ENCODE measurements at regions not wholly inside any gene's neighbourhood (a gene's known extent, or its start where the extent isn't known, plus 50 kb on each side); places are given as distances from the start of the nearest gene placed in this dataset.

GRCh38 chr1:30028283-30028682, 695.1 kb downstream of the MATN1 start:
- DNase-seq = no peak
- Histone ChIP-seq H3K4me3 (ENCODE audit: insufficient read depth, low read depth, low read length) (no peak overlapping the region), H3K36me3 (replicated peaks; ENCODE audit: control insufficient read depth, insufficient read depth, low read length) (no peaks in the 10 kb centered on the region), H3K27me3 (ENCODE audit: control insufficient read depth, insufficient read depth, low read length) (no peaks in the 10 kb centered on the region)

GRCh38 chr1:30027247-30027646, 696.1 kb downstream of the MATN1 start:
- H3K4me3 ChIP-seq (ENCODE audit: insufficient read depth, low read depth, low read length) = no peak overlapping the region
- no peak for DNase-seq
- H3K36me3 ChIP-seq (replicated peaks; ENCODE audit: control insufficient read depth, insufficient read depth, low read length) = no peaks in the 10 kb centered on the region
- H3K27me3 ChIP-seq (ENCODE audit: control insufficient read depth, insufficient read depth, low read length) = no peaks in the 10 kb centered on the region

- no peak for DNase-seq
- Histone ChIP-seq H3K36me3 (replicated peaks; ENCODE audit: control insufficient read depth, insufficient read depth, low read length) (no peaks in the 10 kb centered on the region), H3K4me3 (ENCODE audit: insufficient read depth, low read depth, low read length) (no peak overlapping the region)
Measured at GRCh38 chr1:30024411-30025195, 698.8 kb downstream of the MATN1 start.

GRCh38 chr1:30023339-30024022, 699.9 kb downstream of the MATN1 start:
- H3K27me3 ChIP-seq (ENCODE audit: control insufficient read depth, insufficient read depth, low read length) = no peaks in the 10 kb centered on the region
- no peak overlapping the region for H3K4me3 ChIP-seq (ENCODE audit: insufficient read depth, low read depth, low read length)
- H3K36me3 ChIP-seq (replicated peaks; ENCODE audit: control insufficient read depth, insufficient read depth, low read length) = no peaks in the 10 kb centered on the region
- no peak for DNase-seq

More at GRCh38 chr1:30024411-30025195, 698.8 kb downstream of the MATN1 start:
- H3K27me3 ChIP-seq (ENCODE audit: control insufficient read depth, insufficient read depth, low read length) = no peaks in the 10 kb centered on the region

- no peaks in the 10 kb centered on the region for H3K36me3 ChIP-seq (replicated peaks; ENCODE audit: control insufficient read depth, insufficient read depth, low read length)
- no peak for DNase-seq
Measured at GRCh38 chr1:30014031-30014430, 709.4 kb downstream of the MATN1 start.

GRCh38 chr1:30012455-30013440, 710.6 kb downstream of the MATN1 start:
- no peak overlapping the region for H3K4me3 ChIP-seq (ENCODE audit: insufficient read depth, low read depth, low read length)

More at GRCh38 chr1:30014031-30014430, 709.4 kb downstream of the MATN1 start:
- Histone ChIP-seq H3K4me3 (ENCODE audit: insufficient read depth, low read depth, low read length) (no peak overlapping the region), H3K27me3 (ENCODE audit: control insufficient read depth, insufficient read depth, low read length) (no peaks in the 10 kb centered on the region)

GRCh38 chr1:30011970-30012369, 711.4 kb downstream of the MATN1 start:
- Histone ChIP-seq H3K4me3 (ENCODE audit: insufficient read depth, low read depth, low read length) (no peak overlapping the region), H3K36me3 (replicated peaks; ENCODE audit: control insufficient read depth, insufficient read depth, low read length) (no peaks in the 10 kb centered on the region), H3K27me3 (ENCODE audit: control insufficient read depth, insufficient read depth, low read length) (no peaks in the 10 kb centered on the region)
- DNase-seq = no peak

More at GRCh38 chr1:30012455-30013440, 710.6 kb downstream of the MATN1 start:
- H3K27me3 ChIP-seq (ENCODE audit: control insufficient read depth, insufficient read depth, low read length) = no peaks in the 10 kb centered on the region
- no peak for DNase-seq
- H3K36me3 ChIP-seq (replicated peaks; ENCODE audit: control insufficient read depth, insufficient read depth, low read length) = no peaks in the 10 kb centered on the region

- Histone ChIP-seq H3K27me3 (ENCODE audit: control insufficient read depth, insufficient read depth, low read length) (no peaks in the 10 kb centered on the region), H3K36me3 (replicated peaks; ENCODE audit: control insufficient read depth, insufficient read depth, low read length) (no peaks in the 10 kb centered on the region), H3K4me3 (ENCODE audit: insufficient read depth, low read depth, low read length) (no peak overlapping the region)
- DNase-seq = no peak
Measured at GRCh38 chr1:30010506-30011106, 712.8 kb downstream of the MATN1 start.

GRCh38 chr1:30009720-30010119, 713.7 kb downstream of the MATN1 start:
- DNase-seq = no peak
- Histone ChIP-seq H3K36me3 (replicated peaks; ENCODE audit: control insufficient read depth, insufficient read depth, low read length) (no peaks in the 10 kb centered on the region), H3K27me3 (ENCODE audit: control insufficient read depth, insufficient read depth, low read length) (no peaks in the 10 kb centered on the region), H3K4me3 (ENCODE audit: insufficient read depth, low read depth, low read length) (no peak overlapping the region)

- Histone ChIP-seq H3K36me3 (replicated peaks; ENCODE audit: control insufficient read depth, insufficient read depth, low read length) (no peaks in the 10 kb centered on the region), H3K4me3 (ENCODE audit: insufficient read depth, low read depth, low read length) (no peak overlapping the region), H3K27me3 (ENCODE audit: control insufficient read depth, insufficient read depth, low read length) (no peaks in the 10 kb centered on the region)
- peak; percentile 51 for DNase-seq
Measured at GRCh38 chr1:30008998-30009657, 714.3 kb downstream of the MATN1 start.

GRCh38 chr1:30008372-30008997, 714.9 kb downstream of the MATN1 start:
- Histone ChIP-seq H3K4me3 (ENCODE audit: insufficient read depth, low read depth, low read length) (no peak overlapping the region), H3K36me3 (replicated peaks; ENCODE audit: control insufficient read depth, insufficient read depth, low read length) (no peaks in the 10 kb centered on the region), H3K27me3 (ENCODE audit: control insufficient read depth, insufficient read depth, low read length) (no peaks in the 10 kb centered on the region)
- no peak for DNase-seq

GRCh38 chr1:30005972-30006619, 717.3 kb downstream of the MATN1 start:
- Histone ChIP-seq H3K27me3 (ENCODE audit: control insufficient read depth, insufficient read depth, low read length) (no peaks in the 10 kb centered on the region), H3K4me3 (ENCODE audit: insufficient read depth, low read depth, low read length) (no peak overlapping the region), H3K36me3 (replicated peaks; ENCODE audit: control insufficient read depth, insufficient read depth, low read length) (no peaks in the 10 kb centered on the region)
- DNase-seq = peak; percentile 54

GRCh38 chr1:30001732-30002039, 721.7 kb downstream of the MATN1 start:
- no peak for DNase-seq
- no peaks in the 10 kb centered on the region for H3K27me3 ChIP-seq (ENCODE audit: control insufficient read depth, insufficient read depth, low read length)
- H3K36me3 ChIP-seq (replicated peaks; ENCODE audit: control insufficient read depth, insufficient read depth, low read length) = no peaks in the 10 kb centered on the region
- no peak overlapping the region for H3K4me3 ChIP-seq (ENCODE audit: insufficient read depth, low read depth, low read length)

All from H7 (cell line).